NB4 (cell line): ENCODE measurements at regions not wholly inside any gene's neighbourhood (a gene's known extent, or its start where the extent isn't known, plus 50 kb on each side); places are given as distances from the start of the nearest gene placed in this dataset.

ENCODE experiments used
- DNase-seq: peaks from one replicate; pipeline ENCODE4 v3.0.0; 2010; ENCODE audit warnings: low read depth
- H3K4me3 ChIP-seq: one replicate; pipeline ENCODE4 v1.5.1; 2011; ENCODE audit warnings: mild to moderate bottlenecking, low read depth, low read length, moderate library complexity
- CTCF ChIP-seq: IDR thresholded peaks from one replicate; pipeline ENCODE4 v1.5.1; 2012; ENCODE audit warnings: low read depth, low read length
- MAX ChIP-seq: IDR thresholded peaks from 2 replicates; pipeline ENCODE4 v1.6.1; 2011; ENCODE audit warnings: low read depth, low read length
- MYC ChIP-seq: IDR thresholded peaks from 2 replicates; pipeline ENCODE4 v1.6.1; 2011; ENCODE audit warnings: low read depth, low read length
- POLR2A ChIP-seq: IDR thresholded peaks from 2 replicates; pipeline ENCODE4 v1.6.1; 2011; ENCODE audit warnings: mild to moderate bottlenecking; ENCODE audit not compliant: insufficient read length; ENCODE audit errors: extremely low read depth

- DNase-seq = no peak
- no peak overlapping the region for H3K4me3 ChIP-seq
- TF ChIP-seq POLR2A (no peak), MAX (no peak), MYC (no peak), CTCF (no peak)
These were observed 423.0 kb upstream of the THBS1 start for GRCh38 chr15:39157882-39158281.

- no peak for TF ChIP-seq MYC
- DNase-seq = no peak
- no peak overlapping the region for H3K4me3 ChIP-seq
These were observed 421.0 kb upstream of the THBS1 start for GRCh38 chr15:39159833-39160232.

- no peak overlapping the region for H3K4me3 ChIP-seq
- TF ChIP-seq POLR2A (no peak), MYC (no peak), CTCF (no peak), MAX (no peak)
- DNase-seq = no peak
These were observed 419.8 kb upstream of the THBS1 start for GRCh38 chr15:39161096-39161495.

- DNase-seq = no peak
- no peak for TF ChIP-seq MYC
- TF ChIP-seq MAX = no peak
- no peak overlapping the region for H3K4me3 ChIP-seq
These were observed 415.7 kb upstream of the THBS1 start for GRCh38 chr15:39165020-39165706.

GRCh38 chr15:39167164-39168058 is 413.5 kb upstream of the THBS1 start:
- TF ChIP-seq CTCF (no peak), MYC (no peak), MAX (no peak), POLR2A (no peak)
- DNase-seq = no peak
- no peak overlapping the region for H3K4me3 ChIP-seq

GRCh38 chr15:39171944-39172368 is 408.9 kb upstream of the THBS1 start:
- H3K4me3 ChIP-seq = no peak overlapping the region
- DNase-seq = peak; percentile 78
- TF ChIP-seq MAX (no peak), MYC (no peak), CTCF (peak; percentile 14), POLR2A (no peak)
